Neural progenitor cell (in vitro differentiated cells): ENCODE measurements at regions not wholly inside any gene's neighbourhood (a gene's known extent, or its start where the extent isn't known, plus 50 kb on each side); places are given as distances from the start of the nearest gene placed in this dataset.

Experiments used
- DNase-seq: peaks from one replicate; pipeline ENCODE4 v3.0.0-alpha.2; 2016; ENCODE audit warnings: low spot score
- H2AFZ ChIP-seq: fragments of 200-600 bp; sonication (generic); replicated peaks from 2 replicates; pipeline ENCODE4 v1.6.1; 2016; ENCODE audit warnings: antibody characterized with exemption
- H3F3A ChIP-seq: fragments of 200-600 bp; sonication (generic); 2 replicates; pipeline ENCODE4 v1.6.1; 2016; ENCODE audit warnings: antibody characterized with exemption, low read depth
- H3K27ac ChIP-seq: fragments of 200-600 bp; sonication (generic); 2 replicates; pipeline ENCODE4 v1.5.1; 2016; ENCODE audit warnings: mild to moderate bottlenecking
- H3K27me3 ChIP-seq: fragments of 200-600 bp; sonication (generic); 2 replicates; pipeline ENCODE4 v1.6.1; 2016; ENCODE audit warnings: mild to moderate bottlenecking, moderate library complexity
- H3K36me3 ChIP-seq: fragments of 200-600 bp; sonication (generic); 2 replicates; pipeline ENCODE4 v1.5.1; 2016
- H3K4me1 ChIP-seq: fragments of 200-600 bp; sonication (generic); 2 replicates; pipeline ENCODE4 v1.6.1; 2016; ENCODE audit warnings: mixed run types
- H3K4me2 ChIP-seq: fragments of 200-600 bp; sonication (generic); 2 replicates; pipeline ENCODE4 v1.6.1; 2016
- H3K4me3 ChIP-seq: fragments of 200-600 bp; sonication (generic); 2 replicates; pipeline ENCODE4 v1.5.1; 2016
- H3K79me2 ChIP-seq: fragments of 200-600 bp; sonication (generic); 2 replicates; pipeline ENCODE4 v1.6.1; 2016; ENCODE audit warnings: low read depth
- H3K9ac ChIP-seq: fragments of 200-600 bp; sonication (generic); 2 replicates; pipeline ENCODE4 v1.6.1; 2016
- H3K9me3 ChIP-seq: fragments of 200-600 bp; sonication (generic); 2 replicates; pipeline ENCODE4 v1.5.1; 2016; ENCODE audit warnings: low read depth
- H4K20me1 ChIP-seq: fragments of 200-600 bp; sonication (generic); 2 replicates; pipeline ENCODE4 v1.6.1; 2016; ENCODE audit warnings: low read depth
- H3K27ac Mint-ChIP-seq: 3 replicates; pipeline ENCODE4 v1.8.0; 2021; ENCODE audit warnings: mixed read lengths
- H3K27me3 Mint-ChIP-seq: 2 replicates; pipeline ENCODE4 v1.8.0; 2022; ENCODE audit warnings: low read depth, mild to moderate bottlenecking, inconsistent platforms, moderate library complexity, mixed read lengths; ENCODE audit not compliant: insufficient read depth
- H3K36me3 Mint-ChIP-seq: 3 replicates; pipeline ENCODE4 v1.8.0; 2021; ENCODE audit warnings: mixed read lengths
- H3K4me1 Mint-ChIP-seq: 3 replicates; pipeline ENCODE4 v1.8.0; 2021; ENCODE audit warnings: mixed read lengths
- H3K4me3 Mint-ChIP-seq: 3 replicates; pipeline ENCODE4 v1.8.0; 2021; ENCODE audit warnings: mild to moderate bottlenecking, moderate library complexity, mixed read lengths
- H3K9me3 Mint-ChIP-seq: 3 replicates; pipeline ENCODE4 v1.8.0; 2020; ENCODE audit warnings: mixed read lengths
- CTCF ChIP-seq: fragments of 200-600 bp; sonication (generic); IDR thresholded peaks from 2 replicates; pipeline ENCODE4 v1.5.1; 2017; ENCODE audit warnings: antibody characterized with exemption, mild to moderate bottlenecking
- EZH2phosphoT487 ChIP-seq: fragments of 200-600 bp; sonication (generic); IDR thresholded peaks from 2 replicates; pipeline ENCODE4 v1.6.1; 2017; ENCODE audit warnings: antibody characterized with exemption

- no peaks in the 10 kb centered on the region for H3K36me3 Mint-ChIP-seq
- peaks cover 4% of the 10 kb centered on the region for H3K27me3 Mint-ChIP-seq
- H3K79me2 ChIP-seq = no peaks in the 10 kb centered on the region
- peak; percentile 47 for DNase-seq
- no peak overlapping the region for H3K9ac ChIP-seq
- no peaks in the 10 kb centered on the region for H3K4me1 Mint-ChIP-seq
- no peak overlapping the region for H3K4me3 Mint-ChIP-seq
- peaks cover 10% of the 10 kb centered on the region for H3K9me3 Mint-ChIP-seq
- H3K4me1 ChIP-seq = peaks cover 5% of the 10 kb centered on the region
- H3K9me3 ChIP-seq = no peaks in the 10 kb centered on the region
- no peaks in the 10 kb centered on the region for H3K36me3 ChIP-seq
- no peak overlapping the region for H3K27ac ChIP-seq
- no peak overlapping the region for H3K27ac Mint-ChIP-seq
- H3K4me2 ChIP-seq = no peak overlapping the region
- H4K20me1 ChIP-seq = no peaks in the 10 kb centered on the region
- no peaks in the 10 kb centered on the region for H3K27me3 ChIP-seq
- no peak overlapping the region for H3K4me3 ChIP-seq
- peaks cover 5% of the 10 kb centered on the region for H3F3A ChIP-seq
- TF ChIP-seq EZH2phosphoT487 = no peak
- TF ChIP-seq CTCF = peak; percentile 65
- no peak overlapping the region for H2AFZ ChIP-seq
These were observed 178.7 kb downstream of the PAWR start for GRCh38 chr12:79512068-79512467.

- DNase-seq = no peak
These were observed 182.1 kb downstream of the PAWR start for GRCh38 chr12:79508622-79509021.

More at GRCh38 chr12:79508622-79509021, 182.1 kb downstream of the PAWR start:
- no peak overlapping the region for H3K27ac ChIP-seq
- H3F3A ChIP-seq = no peaks in the 10 kb centered on the region
- no peak overlapping the region for H3K4me2 ChIP-seq
- H3K79me2 ChIP-seq = no peaks in the 10 kb centered on the region
- peaks cover 10% of the 10 kb centered on the region for H3K9me3 Mint-ChIP-seq
- no peak overlapping the region for H3K9ac ChIP-seq
- no peaks in the 10 kb centered on the region for H3K36me3 Mint-ChIP-seq
- no peaks in the 10 kb centered on the region for H4K20me1 ChIP-seq
- H3K9me3 ChIP-seq = no peaks in the 10 kb centered on the region
- no peak overlapping the region for H3K27ac Mint-ChIP-seq
- H3K4me3 Mint-ChIP-seq = no peak overlapping the region
- peak; percentile 4 for TF ChIP-seq CTCF
- no peak for TF ChIP-seq EZH2phosphoT487
- no peaks in the 10 kb centered on the region for H3K27me3 ChIP-seq
- no peak overlapping the region for H3K4me3 ChIP-seq
- H2AFZ ChIP-seq = no peak overlapping the region
- H3K36me3 ChIP-seq = no peaks in the 10 kb centered on the region
- H3K4me1 Mint-ChIP-seq = no peaks in the 10 kb centered on the region
- no peaks in the 10 kb centered on the region for H3K4me1 ChIP-seq
- H3K27me3 Mint-ChIP-seq = peaks cover 4% of the 10 kb centered on the region
